Urinary bladder (tissue), 3 donors: ENCODE measurements at regions not wholly inside any gene's neighbourhood (a gene's known extent, or its start where the extent isn't known, plus 50 kb on each side); places are given as distances from the start of the nearest gene placed in this dataset.

Experiments
- DNase-seq: peaks from one replicate; pipeline ENCODE4 v3.0.0-alpha.2; 2015; ENCODE audit errors: extremely low spot score
- H3K27ac ChIP-seq: one replicate; pipeline ENCODE4 v1.5.1; 2013; ENCODE audit warnings: low read depth, mild to moderate bottlenecking, moderate library complexity
- H3K36me3 ChIP-seq: one replicate; pipeline ENCODE4 v1.6.1; 2013; ENCODE audit warnings: mild to moderate bottlenecking, moderate library complexity; ENCODE audit not compliant: insufficient read depth
- H3K4me1 ChIP-seq: one replicate; pipeline ENCODE4 v1.6.1; 2013; ENCODE audit warnings: mild to moderate bottlenecking, moderate library complexity; ENCODE audit not compliant: insufficient read depth
- H3K4me3 ChIP-seq: one replicate; pipeline ENCODE4 v1.5.1; 2013; ENCODE audit warnings: low read depth, low read length
- WGBS: extraction: QIAGEN DNeasy Blood & Tissue Kit; methylation state at CpG from one replicate; pipeline ENCODE4 v1.1.7; 2013; 5-methylcytosine and 5-hydroxymethylcytosine counted together
- donor health status: healthy with polysubstance abuse.
- donor health status: healthy.

DNA sequence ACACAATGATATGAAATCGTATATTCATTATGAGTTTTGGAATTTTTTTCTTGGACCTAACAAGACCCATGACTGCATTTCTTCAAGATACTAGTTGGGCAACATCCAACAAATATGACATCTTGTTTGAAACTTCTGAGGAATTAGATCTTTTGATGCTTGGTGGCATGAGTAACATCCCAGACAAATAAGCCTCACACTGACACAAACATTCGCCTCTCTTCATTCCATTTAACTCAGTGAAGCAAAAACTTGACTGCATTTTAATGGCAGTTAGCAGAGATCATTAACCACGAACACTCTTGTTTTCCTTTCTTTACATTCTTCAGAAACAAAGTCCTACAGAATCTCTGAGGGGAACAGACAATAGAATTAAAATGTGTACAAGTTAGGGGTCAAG, 758.3 kb downstream of the C12orf50 start:
- H3K27ac ChIP-seq = no peak overlapping the region
- no peak for DNase-seq
- H3K4me3 ChIP-seq = no peak overlapping the region
- no peaks in the 10 kb centered on the region for H3K36me3 ChIP-seq
- no peaks in the 10 kb centered on the region for H3K4me1 ChIP-seq
- 33% methylated on average over 3 of the region's 3 CpGs for whole genome bisulfite sequencing

DNA sequence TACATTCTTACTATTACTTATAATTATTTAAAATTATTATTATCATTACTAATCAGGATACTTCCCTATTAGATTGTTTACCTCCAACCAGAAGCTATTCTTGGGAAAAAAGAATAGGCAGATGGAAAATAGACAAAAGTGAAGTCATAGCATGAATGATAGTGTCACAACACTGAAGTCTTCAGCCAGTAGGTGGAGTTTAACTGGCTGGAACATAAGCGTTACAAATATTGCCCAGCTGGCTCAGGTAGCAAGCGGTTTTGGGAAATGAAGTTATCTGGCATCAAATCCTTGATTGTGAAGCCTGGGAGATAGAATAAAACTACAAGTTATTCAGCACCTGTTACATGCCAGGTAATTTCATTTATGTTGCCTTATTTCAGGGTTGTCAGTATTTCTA, 762.9 kb downstream of the C12orf50 start:
- 80% methylated on average over 2 of the region's 2 CpGs for WGBS
- Histone ChIP-seq H3K27ac (no peak overlapping the region), H3K4me3 (no peak overlapping the region), H3K4me1 (no peaks in the 10 kb centered on the region), H3K36me3 (no peaks in the 10 kb centered on the region)
- DNase-seq = no peak

DNA sequence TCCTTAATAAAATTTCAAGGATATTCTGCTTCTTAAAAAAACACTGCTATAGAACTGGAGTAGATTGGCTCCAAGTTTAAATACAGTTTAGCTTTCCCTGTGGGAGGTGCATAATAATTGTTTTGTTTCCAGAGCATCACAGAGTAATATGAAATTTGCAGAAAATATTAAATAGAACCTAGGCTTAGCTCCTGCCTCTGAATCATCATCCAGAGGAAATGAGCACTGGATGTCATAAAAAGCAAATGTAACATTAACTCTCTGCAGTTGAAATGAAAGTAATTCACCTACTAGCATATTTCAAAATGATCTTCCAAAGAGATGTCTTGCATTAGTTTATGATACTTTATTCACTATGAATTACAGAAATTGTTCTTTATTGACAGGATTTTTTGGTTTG, 769.8 kb downstream of the C12orf50 start:
- no peaks in the 10 kb centered on the region for H3K36me3 ChIP-seq
- H3K4me3 ChIP-seq = no peak overlapping the region
- no peak overlapping the region for H3K27ac ChIP-seq
- DNase-seq = no peak
- no peaks in the 10 kb centered on the region for H3K4me1 ChIP-seq

DNA sequence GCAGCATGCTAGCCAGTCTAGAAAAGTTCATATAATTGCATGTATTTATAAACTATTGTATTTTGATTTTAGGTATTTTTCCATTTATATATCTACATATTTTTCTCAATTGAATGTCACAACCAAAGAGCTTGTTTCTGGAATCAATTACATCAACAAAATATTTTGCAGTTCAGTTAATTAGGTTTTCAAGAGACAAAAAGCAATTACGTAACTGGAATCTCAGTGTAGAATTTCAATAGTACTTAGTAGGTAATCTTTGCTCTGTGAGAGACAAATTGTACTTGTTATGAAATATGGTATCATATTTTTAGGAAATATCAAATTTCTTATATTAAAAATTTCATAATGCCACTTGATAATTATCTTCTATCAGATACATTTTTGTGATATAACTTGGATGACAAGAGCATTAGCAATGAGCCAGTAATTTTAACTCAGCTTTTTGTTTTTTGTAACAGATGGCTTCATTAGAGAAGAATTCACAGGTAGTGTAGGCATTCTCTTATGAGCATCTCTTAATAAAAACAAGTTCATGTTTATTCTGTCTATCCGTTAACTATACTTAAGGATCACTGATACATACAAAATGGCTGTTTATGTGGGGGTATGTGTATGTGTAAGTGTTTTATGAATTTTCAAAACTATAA, 774.7 kb downstream of the C12orf50 start:
- H3K36me3 ChIP-seq = no peaks in the 10 kb centered on the region
- no peaks in the 10 kb centered on the region for H3K4me1 ChIP-seq
- WGBS = 96% methylated on average over 2 of the region's 2 CpGs
- no peak overlapping the region for H3K27ac ChIP-seq
- H3K4me3 ChIP-seq = no peak overlapping the region
- DNase-seq = no peak

DNA sequence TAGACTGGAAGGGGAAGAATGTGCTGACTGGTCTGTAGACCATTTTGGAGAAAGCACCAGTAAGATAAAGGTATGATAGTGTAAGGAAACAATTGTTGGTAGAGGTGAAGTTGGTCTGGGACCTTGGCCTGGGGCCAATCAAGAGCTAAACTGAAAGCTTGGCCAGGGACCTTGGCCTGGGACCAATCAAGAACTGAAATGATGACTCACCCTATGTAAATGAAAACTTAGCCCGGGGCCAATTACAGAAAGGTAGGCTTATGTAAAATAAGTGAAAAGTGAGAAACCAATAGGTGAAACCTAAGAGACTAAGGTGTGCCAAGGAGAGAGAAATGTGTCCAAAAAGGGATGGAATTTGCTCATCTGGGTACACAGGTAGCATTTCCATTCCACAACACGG, 776.0 kb downstream of the C12orf50 start:
- DNase-seq = no peak
- Histone ChIP-seq H3K36me3 (no peaks in the 10 kb centered on the region), H3K4me3 (no peak overlapping the region), H3K4me1 (no peaks in the 10 kb centered on the region), H3K27ac (no peak overlapping the region)
- WGBS = 90% methylated on average over 2 of the region's 2 CpGs

DNA sequence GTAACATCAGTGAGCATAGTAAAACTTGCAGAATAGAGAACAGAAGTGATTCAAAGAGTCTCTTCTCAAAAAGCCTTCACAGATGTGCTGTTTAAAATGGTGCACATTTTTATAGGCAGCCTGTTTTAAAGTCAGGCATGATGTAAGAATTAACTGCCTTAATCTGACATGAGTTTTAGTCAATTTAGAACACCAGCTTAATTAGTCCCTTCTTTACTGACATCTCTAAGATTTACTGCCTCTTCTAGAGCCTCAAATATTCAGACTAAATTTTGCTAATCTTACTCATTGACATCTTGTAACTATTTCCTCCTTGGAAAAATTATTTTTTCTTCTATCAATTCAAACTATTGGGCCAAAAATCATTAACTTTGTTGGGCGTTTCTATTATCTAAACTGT, 782.5 kb downstream of the C12orf50 start:
- no peak for DNase-seq
- H3K27ac ChIP-seq = no peak overlapping the region
- 69% methylated on average over 1 of the region's 1 CpG for WGBS
- H3K4me3 ChIP-seq = no peak overlapping the region
- no peaks in the 10 kb centered on the region for H3K4me1 ChIP-seq
- H3K36me3 ChIP-seq = no peaks in the 10 kb centered on the region

DNA sequence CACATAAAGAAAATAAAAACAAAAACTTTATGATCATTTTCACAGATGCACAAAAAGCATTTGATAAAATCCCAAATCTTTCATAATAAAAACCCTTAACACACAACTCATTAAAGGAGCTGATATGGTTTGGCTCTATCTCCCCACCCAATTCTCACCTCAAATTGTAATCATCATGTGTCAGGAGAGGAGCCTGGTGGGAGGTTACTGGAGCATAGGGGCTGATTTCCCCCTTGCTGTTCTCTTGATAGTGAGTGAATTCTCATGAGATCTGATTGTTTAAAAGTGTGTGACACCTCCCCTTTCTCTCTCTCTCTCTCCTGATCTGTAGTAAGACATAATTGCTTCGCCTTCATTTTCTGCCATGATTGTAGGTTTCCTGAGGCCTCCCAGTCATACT, 790.7 kb downstream of the C12orf50 start:
- Histone ChIP-seq H3K36me3 (no peaks in the 10 kb centered on the region), H3K27ac (no peak overlapping the region), H3K4me1 (no peaks in the 10 kb centered on the region), H3K4me3 (no peak overlapping the region)
- no peak for DNase-seq
- 94% methylated on average over 1 of the region's 1 CpG for WGBS

DNA sequence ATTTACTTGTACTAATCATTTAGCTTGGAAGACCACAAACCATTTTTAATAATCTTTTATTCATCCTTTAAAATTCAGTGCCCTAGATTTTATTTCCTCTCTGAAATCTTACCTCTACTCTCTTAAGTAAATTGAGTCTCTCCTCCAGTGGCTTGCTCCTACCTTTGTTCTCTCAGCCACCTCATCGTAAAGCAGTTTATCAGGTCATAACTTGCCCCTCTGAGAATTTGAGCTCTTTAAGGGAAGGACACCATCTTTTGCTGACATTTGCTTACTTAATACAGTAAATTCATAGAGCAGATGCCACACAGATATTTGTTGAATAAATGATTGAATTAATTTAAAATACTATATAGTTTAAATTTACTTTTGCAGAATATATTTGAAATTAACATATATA, 794.3 kb downstream of the C12orf50 start:
- WGBS = 86% methylated on average over 1 of the region's 1 CpG
- no peak overlapping the region for H3K4me3 ChIP-seq
- no peak overlapping the region for H3K27ac ChIP-seq
- H3K36me3 ChIP-seq = no peaks in the 10 kb centered on the region
- no peak for DNase-seq
- no peaks in the 10 kb centered on the region for H3K4me1 ChIP-seq

DNA sequence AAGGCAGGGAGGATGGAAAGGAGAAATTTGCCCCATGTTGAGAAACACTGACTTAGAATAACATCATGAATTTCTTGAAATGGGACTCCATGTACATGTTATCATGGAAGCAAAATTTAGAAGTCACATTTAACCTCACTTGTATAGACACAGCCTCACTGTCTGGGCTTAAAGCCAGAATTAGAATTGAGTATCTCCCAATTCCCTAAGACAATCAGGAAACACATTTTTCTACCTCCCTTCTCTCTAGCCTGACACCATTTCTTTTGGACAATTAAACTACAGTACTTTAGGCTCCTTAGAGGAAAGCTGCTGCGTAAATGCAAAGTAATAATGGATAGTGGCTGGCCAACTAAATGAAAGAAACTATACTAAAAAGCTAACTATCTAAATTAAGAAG, 795.5 kb downstream of the C12orf50 start:
- DNase-seq = no peak
- H3K4me3 ChIP-seq = no peak overlapping the region
- no peaks in the 10 kb centered on the region for H3K4me1 ChIP-seq
- H3K36me3 ChIP-seq = no peaks in the 10 kb centered on the region
- WGBS = 91% methylated on average over 1 of the region's 1 CpG
- no peak overlapping the region for H3K27ac ChIP-seq

DNA sequence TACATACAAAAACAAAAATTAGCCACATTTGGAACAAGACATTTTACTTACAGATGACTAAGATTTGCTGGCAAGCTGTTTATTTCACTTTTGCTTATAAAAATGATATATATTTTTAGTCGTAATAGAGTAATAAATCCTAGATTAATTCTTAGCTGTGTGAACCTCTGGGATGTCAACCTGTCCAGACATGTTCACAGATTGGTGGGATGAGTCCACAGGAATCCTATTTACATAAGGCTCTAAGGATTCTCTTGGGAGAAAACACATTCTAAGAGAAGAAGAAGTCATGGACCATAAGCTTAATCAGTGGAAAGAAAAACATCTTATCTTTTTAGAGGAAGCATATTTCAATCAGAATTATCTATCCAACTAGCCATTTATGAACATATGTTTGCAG, 797.4 kb downstream of the C12orf50 start:
- no peak for DNase-seq
- H3K4me3 ChIP-seq = no peak overlapping the region
- no peaks in the 10 kb centered on the region for H3K36me3 ChIP-seq
- 32% methylated on average over 1 of the region's 1 CpG for WGBS
- no peaks in the 10 kb centered on the region for H3K4me1 ChIP-seq
- no peak overlapping the region for H3K27ac ChIP-seq

DNA sequence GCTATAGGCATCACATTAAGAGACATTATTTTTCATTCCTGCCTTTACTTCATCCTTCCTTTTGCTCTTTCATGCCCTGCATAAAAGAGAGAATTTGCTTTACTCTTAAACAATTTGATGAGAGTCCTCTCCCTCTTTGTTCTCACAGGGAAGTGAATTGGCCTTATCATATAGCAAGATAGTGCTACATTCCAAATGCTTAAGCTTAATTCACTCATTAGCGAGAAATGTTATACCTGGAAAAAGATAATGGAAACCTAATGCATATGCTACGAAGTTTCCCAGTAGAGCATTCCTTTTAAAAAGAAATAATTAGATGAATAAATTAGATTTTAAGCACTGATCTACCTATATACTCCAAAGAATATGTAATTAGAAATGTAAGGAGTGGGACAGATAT, 798.8 kb downstream of the C12orf50 start:
- no peak overlapping the region for H3K27ac ChIP-seq
- WGBS = 85% methylated on average over 2 of the region's 2 CpGs
- no peaks in the 10 kb centered on the region for H3K36me3 ChIP-seq
- no peak for DNase-seq
- H3K4me3 ChIP-seq = no peak overlapping the region
- no peaks in the 10 kb centered on the region for H3K4me1 ChIP-seq

DNA sequence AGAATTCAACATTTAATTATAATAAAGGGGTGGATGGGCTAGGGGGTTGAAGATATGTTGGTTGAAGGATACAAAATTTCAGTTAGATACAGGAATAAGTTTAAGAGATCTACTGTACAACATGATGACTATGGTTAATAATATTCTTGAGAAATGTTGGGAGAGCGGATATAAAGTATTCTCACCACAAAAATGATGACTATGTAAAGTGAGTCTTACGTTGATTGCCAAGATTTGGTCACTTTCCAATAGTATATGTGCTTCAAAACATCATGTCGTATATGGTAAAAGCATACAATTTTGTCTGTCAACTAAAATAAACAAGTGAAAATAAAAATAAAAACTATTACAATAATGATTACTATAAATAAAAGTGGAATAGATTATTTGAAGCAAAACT, 802.0 kb downstream of the C12orf50 start:
- no peak overlapping the region for H3K27ac ChIP-seq
- no peaks in the 10 kb centered on the region for H3K36me3 ChIP-seq
- 79% methylated on average over 3 of the region's 3 CpGs for WGBS
- H3K4me3 ChIP-seq = no peak overlapping the region
- H3K4me1 ChIP-seq = no peaks in the 10 kb centered on the region
- no peak for DNase-seq

DNA sequence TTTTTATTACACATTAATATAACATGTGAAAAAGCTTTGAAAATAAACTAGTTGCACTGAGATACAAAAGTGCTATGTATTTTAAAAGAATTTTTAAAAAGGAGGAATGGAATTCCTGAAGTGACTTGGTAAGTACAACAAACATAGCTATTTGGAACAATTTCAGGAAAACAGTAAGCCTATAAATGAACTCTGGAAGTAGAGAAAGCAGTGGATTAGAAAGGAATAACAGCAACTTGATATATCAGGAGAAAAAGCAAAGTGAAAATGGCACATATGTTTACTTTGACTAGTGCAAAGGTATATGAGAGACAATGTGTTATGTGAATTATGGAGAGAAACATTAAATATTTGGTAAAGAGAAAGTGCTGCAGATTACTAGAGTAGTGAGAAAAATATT, 811.7 kb downstream of the C12orf50 start:
- H3K27ac ChIP-seq = no peak overlapping the region
- H3K4me1 ChIP-seq = no peaks in the 10 kb centered on the region
- no peak for DNase-seq
- no peaks in the 10 kb centered on the region for H3K36me3 ChIP-seq
- H3K4me3 ChIP-seq = no peak overlapping the region

DNA sequence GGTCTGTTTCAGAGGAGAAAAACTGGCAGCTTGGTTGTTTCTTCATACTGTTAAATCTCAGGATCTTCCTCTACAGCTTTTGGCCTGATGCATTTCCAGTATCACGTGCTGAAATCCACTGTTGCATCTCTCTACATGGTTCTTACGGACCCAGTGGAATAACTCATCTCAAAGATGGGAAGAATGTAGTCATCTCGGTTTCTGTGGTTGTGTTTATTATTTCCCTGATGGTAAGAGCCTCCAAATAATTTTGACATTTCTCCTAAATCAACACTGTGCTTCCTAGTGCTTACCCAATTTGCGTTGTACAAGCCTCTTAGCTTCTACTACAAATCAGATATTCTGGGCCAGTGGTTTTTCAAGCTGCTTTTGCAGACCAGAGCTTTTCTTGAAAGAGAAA, 812.8 kb downstream of the C12orf50 start:
- 49% methylated on average over 4 of the region's 4 CpGs for WGBS

DNA sequence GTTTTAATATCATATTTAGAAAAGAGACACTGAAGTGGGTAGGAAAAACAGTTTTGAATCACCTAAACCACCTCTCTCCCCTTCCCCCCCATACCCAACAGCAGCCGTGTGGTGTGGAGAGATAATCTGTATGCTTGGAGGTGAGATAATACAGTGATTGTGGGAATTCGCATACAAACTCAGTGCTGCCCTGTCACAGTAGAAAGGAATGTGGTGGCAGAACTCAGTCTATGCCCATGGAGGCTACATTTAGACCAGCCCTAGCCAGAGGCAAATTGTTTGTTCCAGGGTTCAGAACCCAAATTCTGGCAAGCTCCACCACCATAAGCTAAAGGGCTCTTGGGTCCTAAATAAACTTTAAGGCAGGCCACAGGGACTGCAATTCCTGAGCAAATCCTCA, 827.0 kb downstream of the C12orf50 start:
- Histone ChIP-seq H3K4me3 (no peak overlapping the region), H3K36me3 (no peaks in the 10 kb centered on the region), H3K27ac (no peak overlapping the region), H3K4me1 (no peaks in the 10 kb centered on the region)
- no peak for DNase-seq
- 79% methylated on average over 2 of the region's 2 CpGs for WGBS

More for the DNA sequence above, 812.8 kb downstream of the C12orf50 start:
- Histone ChIP-seq H3K4me3 (no peak overlapping the region), H3K36me3 (no peaks in the 10 kb centered on the region), H3K4me1 (no peaks in the 10 kb centered on the region), H3K27ac (no peak overlapping the region)
- no peak for DNase-seq
